H1 (cell line): ENCODE measurements at regions not wholly inside any gene's neighbourhood (a gene's known extent, or its start where the extent isn't known, plus 50 kb on each side); places are given as distances from the start of the nearest gene placed in this dataset.

Experiments used
- ASH2L ChIP-seq: fragments of 200-600, 300-600 bp; sonication (generic); IDR thresholded peaks from one replicate; pipeline ENCODE4 v1.7.1; 2017; ENCODE audit warnings: low read length
- BRCA1 ChIP-seq: IDR thresholded peaks from 2 replicates; pipeline ENCODE4 v1.6.1; 2012; ENCODE audit warnings: low read depth, low read length, improper control_type of control experiment
- CHD1 ChIP-seq: IDR thresholded peaks from 2 replicates; pipeline ENCODE4 v1.6.1; 2012; ENCODE audit warnings: low read depth, low read length, improper control_type of control experiment
- EGR1 ChIP-seq: IDR thresholded peaks from 2 replicates; pipeline ENCODE4 v1.6.1; 2011; ENCODE audit warnings: low read depth, low read length, borderline replicate concordance
- POLR2AphosphoS5 ChIP-seq: IDR thresholded peaks from 2 replicates; pipeline ENCODE4 v1.6.1; 2011; ENCODE audit warnings: low read depth, low read length
- SIX5 ChIP-seq: IDR thresholded peaks from 2 replicates; pipeline ENCODE4 v1.6.1; 2011; ENCODE audit warnings: mild to moderate bottlenecking, low read depth, low read length
- SP2 ChIP-seq: IDR thresholded peaks from 2 replicates; pipeline ENCODE4 v1.6.1; 2012; ENCODE audit warnings: mild to moderate bottlenecking, low read length, inconsistent platforms
- TBP ChIP-seq: IDR thresholded peaks from 2 replicates; pipeline ENCODE4 v1.6.1; 2011; ENCODE audit warnings: low read depth, low read length, improper control_type of control experiment
- ZNF274 ChIP-seq: IDR thresholded peaks from 2 replicates; pipeline ENCODE4 v1.7.0; 2012; ENCODE audit warnings: low read length, borderline replicate concordance; ENCODE audit errors: extremely low read depth

- TF ChIP-seq ASH2L (no peak), SIX5 (no peak), ZNF274 (no peak), CHD1 (no peak), TBP (no peak), EGR1 (no peak), BRCA1 (no peak), POLR2AphosphoS5 (no peak), SP2 (no peak)
- TF ChIP-seq, all 59 proteins: peak for 0
Observed at GRCh38 chr16:35792516-35793285, 2333.3 kb downstream of the TP53TG3F start (continued).
